SJCRH30 (cell line): ENCODE measurements at regions not wholly inside any gene's neighbourhood (a gene's known extent, or its start where the extent isn't known, plus 50 kb on each side); places are given as distances from the start of the nearest gene placed in this dataset.

Source experiments
- DNase-seq, 2 experiments: peaks; one replicate each; pipeline ENCODE4 v3.0.0-alpha.2; 2015 to 2020
- H3K27ac ChIP-seq: fragments of 250-450 bp; sonication (Bioruptor Pico); 2 replicates; pipeline ENCODE4 v1.5.1; 2020; ENCODE audit warnings: mild to moderate bottlenecking, moderate library complexity
- H3K27me3 ChIP-seq: fragments of 250-450 bp; sonication (Bioruptor Pico); 2 replicates; pipeline ENCODE4 v1.5.1; 2020; ENCODE audit warnings: mild to moderate bottlenecking, moderate library complexity
- H3K36me3 ChIP-seq: fragments of 250-450 bp; sonication (Bioruptor Pico); 2 replicates; pipeline ENCODE4 v1.5.1; 2020; ENCODE audit warnings: mild to moderate bottlenecking, moderate library complexity
- H3K4me1 ChIP-seq: fragments of 250-450 bp; sonication (Bioruptor Pico); 2 replicates; pipeline ENCODE4 v1.5.1; 2020; ENCODE audit warnings: mild to moderate bottlenecking, moderate library complexity
- H3K4me3 ChIP-seq: fragments of 250-450 bp; sonication (Bioruptor Pico); 2 replicates; pipeline ENCODE4 v1.5.1; 2020; ENCODE audit warnings: mild to moderate bottlenecking, moderate library complexity
- H3K9me3 ChIP-seq: fragments of 250-450 bp; sonication (Bioruptor Pico); replicated peaks from 2 replicates; pipeline ENCODE4 v1.5.1; 2020; ENCODE audit warnings: mild to moderate bottlenecking, moderate library complexity

- H3K27ac ChIP-seq: no peak overlapping the region
- no peaks in the 10 kb centered on the region for H3K4me1 ChIP-seq
- no peaks in the 10 kb centered on the region for H3K27me3 ChIP-seq
- no peak for DNase-seq
- no peaks in the 10 kb centered on the region for H3K9me3 ChIP-seq
- H3K36me3 ChIP-seq: no peaks in the 10 kb centered on the region
- no peak overlapping the region for H3K4me3 ChIP-seq
Observed at GRCh38 chr5:157930710-157931109, 71.8 kb upstream of the CLINT1 start.

GRCh38 chr5:157926977-157927376, 68.0 kb upstream of the CLINT1 start:
- no peaks in the 10 kb centered on the region for H3K4me1 ChIP-seq
- H3K4me3 ChIP-seq: no peak overlapping the region
- H3K27ac ChIP-seq: no peak overlapping the region
- H3K27me3 ChIP-seq: no peaks in the 10 kb centered on the region
- no peak for DNase-seq
- no peaks in the 10 kb centered on the region for H3K36me3 ChIP-seq
- H3K9me3 ChIP-seq: no peaks in the 10 kb centered on the region

GRCh38 chr5:157925786-157926671, 67.1 kb upstream of the CLINT1 start:
- no peak for DNase-seq
- H3K27me3 ChIP-seq: no peaks in the 10 kb centered on the region
- no peaks in the 10 kb centered on the region for H3K9me3 ChIP-seq
- H3K36me3 ChIP-seq: no peaks in the 10 kb centered on the region
- H3K4me3 ChIP-seq: no peak overlapping the region
- no peak overlapping the region for H3K27ac ChIP-seq
- no peaks in the 10 kb centered on the region for H3K4me1 ChIP-seq

- no peak for DNase-seq
- Histone ChIP-seq H3K36me3 (no peaks in the 10 kb centered on the region), H3K4me1 (no peaks in the 10 kb centered on the region), H3K27ac (no peak overlapping the region), H3K9me3 (no peaks in the 10 kb centered on the region), H3K27me3 (no peaks in the 10 kb centered on the region), H3K4me3 (no peak overlapping the region)
Observed at GRCh38 chr5:157924931-157925729, 66.2 kb upstream of the CLINT1 start.

GRCh38 chr5:157924490-157924889, 65.5 kb upstream of the CLINT1 start:
- no peak for DNase-seq
- Histone ChIP-seq H3K27me3 (no peaks in the 10 kb centered on the region), H3K36me3 (no peaks in the 10 kb centered on the region), H3K27ac (no peak overlapping the region), H3K4me3 (no peak overlapping the region), H3K9me3 (no peaks in the 10 kb centered on the region), H3K4me1 (no peaks in the 10 kb centered on the region)

GRCh38 chr5:157923765-157924164, 64.8 kb upstream of the CLINT1 start:
- Histone ChIP-seq H3K9me3 (no peaks in the 10 kb centered on the region), H3K4me3 (no peak overlapping the region)

GRCh38 chr5:157922026-157922425, 63.1 kb upstream of the CLINT1 start:
- no peaks in the 10 kb centered on the region for H3K9me3 ChIP-seq
- no peaks in the 10 kb centered on the region for H3K4me1 ChIP-seq
- H3K27ac ChIP-seq: no peak overlapping the region
- no peaks in the 10 kb centered on the region for H3K36me3 ChIP-seq
- H3K27me3 ChIP-seq: no peaks in the 10 kb centered on the region; the same call in 1 of the 2 replicates
- no peak for DNase-seq
- H3K4me3 ChIP-seq: no peak overlapping the region

More at GRCh38 chr5:157923765-157924164, 64.8 kb upstream of the CLINT1 start:
- no peak for DNase-seq
- H3K4me1 ChIP-seq: no peaks in the 10 kb centered on the region
- no peaks in the 10 kb centered on the region for H3K36me3 ChIP-seq
- no peak overlapping the region for H3K27ac ChIP-seq
- no peaks in the 10 kb centered on the region for H3K27me3 ChIP-seq

GRCh38 chr5:157920828-157921170, 61.9 kb upstream of the CLINT1 start:
- Histone ChIP-seq H3K4me1 (no peaks in the 10 kb centered on the region), H3K9me3 (no peaks in the 10 kb centered on the region), H3K27ac (no peak overlapping the region), H3K36me3 (no peaks in the 10 kb centered on the region), H3K4me3 (no peak overlapping the region), H3K27me3 (no peaks in the 10 kb centered on the region; the same call in 1 of the 2 replicates)
- no peak for DNase-seq

- no peak for DNase-seq
- Histone ChIP-seq H3K27me3 (no peaks in the 10 kb centered on the region; the same call in 1 of the 2 replicates), H3K27ac (no peak overlapping the region), H3K36me3 (no peaks in the 10 kb centered on the region), H3K4me3 (no peak overlapping the region), H3K9me3 (no peaks in the 10 kb centered on the region), H3K4me1 (no peaks in the 10 kb centered on the region)
Observed at GRCh38 chr5:157918811-157919742, 60.1 kb upstream of the CLINT1 start.

- no peaks in the 10 kb centered on the region for H3K9me3 ChIP-seq
- H3K27ac ChIP-seq: no peak overlapping the region
- H3K36me3 ChIP-seq: no peaks in the 10 kb centered on the region
- H3K27me3 ChIP-seq: no peaks in the 10 kb centered on the region; the same call in 1 of the 2 replicates
- H3K4me1 ChIP-seq: no peaks in the 10 kb centered on the region
- peak; percentile 54 to 67 for DNase-seq
- H3K4me3 ChIP-seq: no peak overlapping the region
Observed at GRCh38 chr5:157917899-157918809, 59.2 kb upstream of the CLINT1 start.

GRCh38 chr5:157917491-157917890, 58.5 kb upstream of the CLINT1 start:
- H3K4me1 ChIP-seq: no peaks in the 10 kb centered on the region
- no peak overlapping the region for H3K4me3 ChIP-seq
- no peaks in the 10 kb centered on the region; the same call in 1 of the 2 replicates for H3K27me3 ChIP-seq
- H3K9me3 ChIP-seq: no peaks in the 10 kb centered on the region
- H3K36me3 ChIP-seq: no peaks in the 10 kb centered on the region
- no peak for DNase-seq
- no peak overlapping the region for H3K27ac ChIP-seq

- Histone ChIP-seq H3K9me3 (no peaks in the 10 kb centered on the region), H3K27ac (no peak overlapping the region), H3K4me1 (no peaks in the 10 kb centered on the region), H3K4me3 (no peak overlapping the region), H3K27me3 (no peaks in the 10 kb centered on the region; the same call in 1 of the 2 replicates), H3K36me3 (no peaks in the 10 kb centered on the region)
- DNase-seq: peak; percentile 59 to 64
Observed at GRCh38 chr5:157915638-157916037, 56.7 kb upstream of the CLINT1 start.

GRCh38 chr5:157914151-157914788, 55.3 kb upstream of the CLINT1 start:
- no peaks in the 10 kb centered on the region; the same call in 1 of the 2 replicates for H3K27me3 ChIP-seq
- no peaks in the 10 kb centered on the region for H3K9me3 ChIP-seq
- no peaks in the 10 kb centered on the region for H3K4me1 ChIP-seq
- no peak for DNase-seq
- no peak overlapping the region for H3K4me3 ChIP-seq
- no peak overlapping the region for H3K27ac ChIP-seq
- H3K36me3 ChIP-seq: no peaks in the 10 kb centered on the region
